Activated naive CD8-positive, alpha-beta T cell treated with anti-CD3 and anti-CD28 coated beads for 36 hours (primary cell): ENCODE measurements at regions not wholly inside any gene's neighbourhood (a gene's known extent, or its start where the extent isn't known, plus 50 kb on each side); places are given as distances from the start of the nearest gene placed in this dataset.

Experiments used
- DNase-seq: peaks from one replicate; pipeline ENCODE4 v3.0.0; 2021
- H3K27ac Mint-ChIP-seq: one replicate; pipeline ENCODE4 v1.8.0; 2022; ENCODE audit warnings: mild to moderate bottlenecking, moderate library complexity, mixed read lengths
- H3K27me3 Mint-ChIP-seq: one replicate; pipeline ENCODE4 v1.8.0; 2022; ENCODE audit warnings: mild to moderate bottlenecking, mixed read lengths
- H3K36me3 Mint-ChIP-seq: one replicate; pipeline ENCODE4 v1.8.0; 2021; ENCODE audit warnings: mild to moderate bottlenecking, mixed read lengths
- H3K4me1 Mint-ChIP-seq: one replicate; pipeline ENCODE4 v1.8.0; 2021; ENCODE audit warnings: mixed read lengths
- H3K4me3 Mint-ChIP-seq: one replicate; pipeline ENCODE4 v1.8.0; 2022; ENCODE audit warnings: mild to moderate bottlenecking, moderate library complexity, mixed read lengths
- H3K9me3 Mint-ChIP-seq: one replicate; pipeline ENCODE4 v1.8.0; 2022; ENCODE audit warnings: mixed read lengths

DNA sequence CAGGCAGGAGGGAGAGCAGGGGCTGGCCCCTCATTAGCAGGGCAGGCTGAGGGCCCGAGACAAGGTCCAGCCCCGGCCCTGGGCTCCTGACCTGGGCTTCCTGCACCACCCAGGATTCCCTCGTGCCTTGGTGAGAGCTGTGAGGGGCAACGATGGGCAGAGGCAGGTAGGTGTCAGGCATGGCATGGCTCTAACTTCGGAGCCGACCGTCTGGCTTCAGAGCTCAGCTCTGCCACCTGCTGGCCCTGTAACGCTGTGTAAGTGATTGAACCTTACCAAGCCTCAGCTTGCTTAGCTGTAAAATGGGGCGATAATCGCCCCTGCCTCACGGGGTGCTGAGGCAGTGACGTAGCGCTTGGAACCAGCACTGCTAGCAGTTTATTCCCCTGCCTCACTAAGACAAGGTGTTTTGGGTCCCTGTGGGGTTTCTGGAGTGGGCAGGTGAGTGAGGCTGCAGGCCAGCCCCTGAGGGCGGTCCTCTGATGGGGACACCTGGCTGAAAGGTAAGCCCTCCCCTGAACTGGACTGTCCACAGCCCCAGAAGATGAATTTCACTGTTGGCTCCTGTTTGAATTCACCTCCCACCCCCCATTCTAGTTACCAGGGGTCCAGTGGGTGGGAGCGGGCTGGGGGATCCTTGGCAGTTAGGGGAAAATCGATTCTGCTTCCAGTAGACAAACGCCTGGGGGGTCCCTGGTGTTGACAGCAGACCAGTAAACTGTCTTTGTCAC is 184.8 kb upstream of the GSE1 start:
- H3K27ac Mint-ChIP-seq = no peak overlapping the region
- no peak for DNase-seq
- no peaks in the 10 kb centered on the region for H3K27me3 Mint-ChIP-seq
- H3K4me3 Mint-ChIP-seq = no peak overlapping the region
- H3K4me1 Mint-ChIP-seq = no peaks in the 10 kb centered on the region
- H3K36me3 Mint-ChIP-seq = no peaks in the 10 kb centered on the region
- H3K9me3 Mint-ChIP-seq = no peaks in the 10 kb centered on the region

DNA sequence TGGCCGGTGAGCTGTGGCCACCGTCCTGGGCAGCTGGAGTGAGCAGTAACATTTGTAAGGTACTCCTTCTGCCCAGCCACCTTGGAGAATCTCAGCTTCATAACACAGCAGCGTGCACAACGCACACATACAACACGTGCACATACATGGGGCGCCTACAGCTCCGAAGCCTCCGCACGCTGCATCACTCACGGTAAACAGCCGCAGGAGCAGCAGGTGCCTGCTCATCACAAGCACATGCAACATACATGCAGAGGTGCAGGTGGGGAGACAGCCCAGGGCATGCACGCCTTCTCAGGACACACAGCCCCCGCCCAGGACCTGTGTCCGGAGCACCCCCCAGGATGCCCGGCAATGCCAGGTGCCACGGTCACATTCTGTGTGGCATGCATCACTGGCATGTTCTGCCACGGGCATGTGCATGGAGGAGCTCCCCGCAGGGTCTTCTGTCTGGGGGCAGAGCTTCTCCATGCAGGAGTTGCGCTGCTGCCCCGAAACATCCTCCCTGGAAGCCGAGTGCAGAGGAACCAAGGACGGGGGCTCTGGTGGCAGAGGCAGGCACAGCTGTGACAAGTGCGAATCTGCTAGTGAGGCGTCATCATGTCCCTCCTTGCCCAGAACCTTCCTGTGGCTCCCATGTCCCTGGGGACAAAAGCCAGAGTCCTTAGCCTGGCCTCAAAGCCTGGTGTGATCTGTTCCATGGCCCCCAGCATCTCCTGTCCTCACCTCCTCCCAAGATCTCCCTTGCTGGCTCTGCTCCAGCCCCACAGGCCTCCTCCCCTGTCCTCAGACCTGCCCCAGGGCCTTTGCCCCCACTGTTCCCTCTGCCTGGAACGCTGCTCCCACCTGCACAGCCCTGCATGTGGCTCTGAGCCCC is 184.0 kb upstream of the GSE1 start:
- Mint-ChIP-seq H3K9me3 (no peaks in the 10 kb centered on the region), H3K27me3 (no peaks in the 10 kb centered on the region), H3K27ac (no peak overlapping the region), H3K4me3 (no peak overlapping the region), H3K36me3 (no peaks in the 10 kb centered on the region), H3K4me1 (no peaks in the 10 kb centered on the region)
- no peak for DNase-seq

DNA sequence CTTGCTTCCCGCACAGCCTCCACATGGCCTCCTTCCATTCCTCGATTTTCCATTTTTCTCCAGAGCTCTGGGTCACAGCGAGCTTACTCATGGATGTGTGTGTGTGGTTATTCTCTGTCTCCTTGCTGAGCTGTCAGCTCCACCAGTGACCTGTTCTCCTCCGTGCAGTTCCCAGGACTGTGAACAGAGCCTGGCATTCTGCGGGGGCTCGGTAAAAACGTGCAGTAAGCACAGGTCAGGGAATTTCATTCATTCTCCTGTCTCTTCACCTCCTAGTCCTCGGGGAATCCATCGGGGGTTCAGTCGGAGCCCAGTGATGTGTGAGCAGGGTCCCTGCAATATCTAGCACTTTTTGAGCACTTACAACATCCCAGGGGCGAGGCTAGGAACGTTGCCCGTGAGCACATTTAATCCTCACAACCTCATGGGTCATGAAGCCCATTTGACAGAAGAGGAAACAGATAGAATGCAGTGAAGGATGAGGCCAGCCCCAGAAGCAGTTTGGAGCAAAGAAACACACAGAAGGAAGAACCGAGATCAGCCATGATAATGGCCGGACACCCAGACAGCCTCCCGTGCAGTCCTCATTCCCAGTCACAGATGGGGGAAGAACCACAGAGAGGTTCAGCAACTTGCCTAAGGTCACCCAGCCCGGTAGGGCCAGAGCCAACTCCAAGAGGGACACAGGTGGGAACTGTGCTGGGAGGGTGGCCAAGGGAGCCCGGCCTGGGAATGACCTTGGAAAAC is 183.2 kb upstream of the GSE1 start:
- no peaks in the 10 kb centered on the region for H3K4me1 Mint-ChIP-seq
- no peaks in the 10 kb centered on the region for H3K36me3 Mint-ChIP-seq
- no peak for DNase-seq
- no peak overlapping the region for H3K4me3 Mint-ChIP-seq
- no peaks in the 10 kb centered on the region for H3K27me3 Mint-ChIP-seq
- no peaks in the 10 kb centered on the region for H3K9me3 Mint-ChIP-seq
- no peak overlapping the region for H3K27ac Mint-ChIP-seq

DNA sequence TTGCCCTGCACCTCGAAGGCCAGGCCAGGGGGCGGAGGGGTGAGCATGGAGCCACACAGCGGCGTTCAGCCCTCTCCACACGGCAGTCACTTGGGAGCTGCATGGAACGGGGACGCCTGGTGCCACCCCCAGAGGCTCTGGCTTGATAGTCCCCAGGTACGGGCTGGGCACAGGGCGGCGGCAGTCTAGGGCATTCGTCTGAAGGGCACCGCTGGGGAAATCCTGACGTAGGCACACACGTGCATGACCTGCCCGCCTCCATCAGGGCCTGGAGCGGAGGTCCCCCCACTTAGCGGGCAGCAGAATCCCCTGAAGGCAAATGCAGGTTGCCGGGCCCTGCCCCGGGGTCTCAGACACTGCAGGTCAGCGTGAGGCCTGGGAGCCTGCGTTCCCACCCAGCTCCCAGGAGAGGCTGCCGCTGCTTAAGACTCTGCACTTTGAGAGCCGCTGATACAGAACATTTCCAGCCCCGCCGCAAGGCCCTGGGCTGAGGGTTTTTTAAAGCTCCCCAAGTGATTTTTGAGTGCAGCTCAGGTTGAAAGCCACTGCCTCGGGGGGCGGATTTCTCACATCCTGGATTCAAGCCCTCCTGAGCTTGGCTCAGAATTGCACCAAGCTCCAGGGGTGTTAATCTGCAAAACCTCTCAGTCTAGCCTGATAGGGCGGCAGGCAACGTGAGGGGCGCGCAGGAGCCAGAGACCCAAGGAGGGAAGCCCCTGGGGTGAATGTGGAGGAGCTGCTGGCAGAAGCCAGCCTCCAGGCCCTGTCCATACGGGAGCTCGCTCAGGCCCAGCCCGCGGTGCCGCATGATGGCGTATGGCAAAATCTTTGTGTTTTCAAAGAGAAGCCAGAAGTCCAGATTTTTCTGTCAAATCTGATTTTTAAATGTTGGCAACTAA is 182.3 kb upstream of the GSE1 start:
- Mint-ChIP-seq H3K27ac (no peak overlapping the region), H3K36me3 (no peaks in the 10 kb centered on the region), H3K4me3 (no peak overlapping the region), H3K9me3 (no peaks in the 10 kb centered on the region), H3K27me3 (no peaks in the 10 kb centered on the region), H3K4me1 (no peaks in the 10 kb centered on the region)
- DNase-seq = no peak

DNA sequence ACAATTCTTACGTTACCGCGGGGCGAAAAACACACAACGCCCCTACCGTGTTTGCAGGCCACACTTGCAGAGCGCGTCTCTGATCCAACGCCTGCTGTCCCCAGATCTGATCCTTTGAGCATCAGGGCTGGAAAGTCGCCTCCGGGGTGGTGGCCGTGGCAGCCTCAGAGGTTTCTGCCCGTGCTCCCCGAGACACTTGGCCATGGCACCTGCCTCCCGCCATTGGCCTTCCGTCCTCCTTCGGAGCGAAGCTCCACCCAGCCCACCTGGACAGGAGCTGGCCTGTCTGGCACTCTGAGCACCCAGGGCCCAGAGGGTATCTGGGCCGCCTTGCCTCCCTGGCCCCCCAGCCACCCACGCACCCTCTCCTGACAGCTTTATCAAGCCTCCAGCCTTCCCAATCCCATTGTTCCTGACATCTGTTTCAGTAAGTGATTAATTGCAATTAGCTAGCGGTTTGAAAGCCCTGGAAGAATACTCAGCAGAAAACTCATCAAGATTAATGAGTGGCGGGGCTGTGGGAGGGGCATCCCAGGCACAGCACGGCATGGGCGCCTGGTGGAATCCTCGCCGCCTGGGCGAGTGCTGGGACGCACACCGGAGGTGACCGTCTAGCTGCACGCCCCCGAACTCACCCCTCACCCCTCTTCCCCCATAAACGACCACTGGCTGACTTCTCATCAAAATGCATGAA is 181.5 kb upstream of the GSE1 start:
- H3K9me3 Mint-ChIP-seq = no peaks in the 10 kb centered on the region
- no peak overlapping the region for H3K4me3 Mint-ChIP-seq
- DNase-seq = no peak
- no peak overlapping the region for H3K27ac Mint-ChIP-seq
- no peaks in the 10 kb centered on the region for H3K36me3 Mint-ChIP-seq
- H3K27me3 Mint-ChIP-seq = no peaks in the 10 kb centered on the region
- H3K4me1 Mint-ChIP-seq = no peaks in the 10 kb centered on the region

DNA sequence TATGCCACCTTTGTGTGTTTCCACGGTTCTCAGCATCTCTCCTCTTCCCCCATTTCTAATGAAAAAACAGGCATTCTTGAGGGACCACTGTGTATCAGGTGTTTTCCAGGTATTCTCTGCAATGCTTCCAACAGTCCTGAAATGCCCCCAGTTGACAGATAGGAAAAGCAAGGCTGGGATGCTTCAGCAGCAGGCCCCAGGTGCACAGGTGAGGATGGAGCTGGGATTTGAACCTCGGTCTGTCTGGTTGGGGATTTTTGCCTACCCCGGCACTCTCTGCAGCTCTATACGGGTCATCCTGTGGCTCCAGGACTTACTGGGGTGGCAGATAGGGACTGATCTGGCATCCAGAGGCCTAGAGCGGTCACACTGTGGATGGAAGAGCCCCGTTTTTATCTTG is 180.5 kb upstream of the GSE1 start:
- Mint-ChIP-seq H3K4me3 (no peak overlapping the region), H3K27me3 (no peaks in the 10 kb centered on the region), H3K4me1 (no peaks in the 10 kb centered on the region), H3K36me3 (no peaks in the 10 kb centered on the region), H3K27ac (no peak overlapping the region), H3K9me3 (no peaks in the 10 kb centered on the region)
- DNase-seq = no peak

DNA sequence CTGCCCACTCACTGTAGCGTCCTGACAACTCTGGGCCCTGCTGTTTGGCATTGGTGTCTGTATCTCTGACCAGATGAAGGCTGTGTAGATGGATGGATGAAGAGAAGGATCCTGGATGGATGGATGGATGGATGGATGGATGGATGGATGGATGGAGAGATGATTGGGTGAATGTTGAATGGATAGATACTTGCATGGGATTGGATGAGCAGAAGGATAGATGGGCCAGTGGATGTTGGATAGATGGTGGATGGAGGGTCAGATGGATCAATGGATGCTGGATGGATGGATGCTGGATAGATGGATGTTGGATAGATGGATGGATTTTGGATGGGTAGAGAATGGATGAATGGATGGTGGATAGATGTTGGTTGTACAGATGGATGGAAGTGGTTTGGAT is 179.6 kb upstream of the GSE1 start:
- no peak overlapping the region for H3K27ac Mint-ChIP-seq
- no peaks in the 10 kb centered on the region for H3K4me1 Mint-ChIP-seq
- H3K27me3 Mint-ChIP-seq = no peaks in the 10 kb centered on the region
- DNase-seq = no peak
- no peak overlapping the region for H3K4me3 Mint-ChIP-seq
- H3K9me3 Mint-ChIP-seq = no peaks in the 10 kb centered on the region
- H3K36me3 Mint-ChIP-seq = no peaks in the 10 kb centered on the region

DNA sequence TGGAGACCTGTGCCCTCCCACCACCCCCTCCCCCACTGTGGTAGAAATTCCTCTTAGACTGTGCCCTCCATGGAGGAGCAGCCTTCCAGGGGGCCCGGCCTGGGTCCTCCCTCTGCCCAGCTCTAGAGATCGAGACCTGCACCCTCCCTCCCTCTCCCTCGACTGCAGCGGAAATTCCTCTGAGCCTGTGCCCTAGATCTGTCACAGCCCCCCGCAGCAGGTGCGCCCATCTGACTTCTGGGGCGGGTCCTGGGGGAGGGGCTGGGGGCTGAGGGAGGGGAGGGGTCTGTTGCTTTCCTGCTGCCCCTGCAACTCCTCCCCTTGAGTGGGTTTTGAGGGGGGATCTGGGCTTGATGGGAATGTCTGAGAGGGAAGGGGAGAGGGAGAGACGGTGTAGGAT is 177.8 kb upstream of the GSE1 start:
- Mint-ChIP-seq H3K4me1 (no peaks in the 10 kb centered on the region), H3K4me3 (no peak overlapping the region), H3K27ac (no peak overlapping the region), H3K9me3 (no peaks in the 10 kb centered on the region), H3K27me3 (no peaks in the 10 kb centered on the region), H3K36me3 (no peaks in the 10 kb centered on the region)
- DNase-seq = no peak

DNA sequence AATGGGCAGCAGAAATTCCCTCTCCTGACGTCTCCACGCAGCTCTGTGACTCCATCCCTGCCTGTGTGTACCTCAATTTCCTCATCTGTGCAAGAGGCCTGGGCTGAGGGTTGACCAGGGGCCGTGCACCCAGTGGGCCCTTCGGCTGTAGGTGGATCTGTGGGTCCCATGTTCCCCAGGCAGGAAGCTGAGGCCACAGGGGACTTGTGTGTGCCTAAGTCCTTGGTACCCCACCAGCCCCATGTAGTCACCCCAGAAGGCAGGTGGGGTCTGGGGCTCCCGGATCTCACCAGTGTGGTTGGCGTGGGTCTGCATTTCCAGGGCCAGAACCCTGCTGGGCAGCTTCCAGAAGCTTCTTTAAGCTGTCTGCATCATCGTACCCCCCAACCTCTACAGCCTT is 177.4 kb upstream of the GSE1 start:
- H3K4me1 Mint-ChIP-seq = no peaks in the 10 kb centered on the region
- DNase-seq = no peak
- H3K36me3 Mint-ChIP-seq = no peaks in the 10 kb centered on the region
- H3K4me3 Mint-ChIP-seq = no peak overlapping the region
- no peak overlapping the region for H3K27ac Mint-ChIP-seq
- no peaks in the 10 kb centered on the region for H3K27me3 Mint-ChIP-seq
- no peaks in the 10 kb centered on the region for H3K9me3 Mint-ChIP-seq

DNA sequence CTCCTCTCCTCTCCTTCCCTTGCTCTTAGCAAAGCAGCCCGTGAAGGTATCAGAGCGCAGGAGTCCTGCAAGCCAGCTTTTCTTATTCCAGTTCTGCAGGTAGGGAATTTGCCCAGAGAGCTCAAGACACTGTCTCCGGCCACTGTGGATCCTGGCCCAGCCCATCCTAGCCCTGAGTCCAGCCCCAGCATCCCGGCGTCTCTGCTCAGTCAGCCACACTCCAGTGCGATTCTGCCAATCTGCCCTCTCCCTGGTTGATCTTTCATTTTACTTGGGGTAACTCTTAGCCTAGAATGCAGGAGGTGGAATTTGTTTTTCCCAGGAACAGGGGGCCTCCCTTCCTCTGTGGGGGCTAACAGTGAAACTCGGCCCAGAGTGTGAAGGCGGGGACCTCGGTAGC is 176.9 kb upstream of the GSE1 start:
- Mint-ChIP-seq H3K4me1 (no peaks in the 10 kb centered on the region), H3K4me3 (no peak overlapping the region), H3K36me3 (no peaks in the 10 kb centered on the region), H3K9me3 (no peaks in the 10 kb centered on the region), H3K27ac (no peak overlapping the region), H3K27me3 (no peaks in the 10 kb centered on the region)
- no peak for DNase-seq

DNA sequence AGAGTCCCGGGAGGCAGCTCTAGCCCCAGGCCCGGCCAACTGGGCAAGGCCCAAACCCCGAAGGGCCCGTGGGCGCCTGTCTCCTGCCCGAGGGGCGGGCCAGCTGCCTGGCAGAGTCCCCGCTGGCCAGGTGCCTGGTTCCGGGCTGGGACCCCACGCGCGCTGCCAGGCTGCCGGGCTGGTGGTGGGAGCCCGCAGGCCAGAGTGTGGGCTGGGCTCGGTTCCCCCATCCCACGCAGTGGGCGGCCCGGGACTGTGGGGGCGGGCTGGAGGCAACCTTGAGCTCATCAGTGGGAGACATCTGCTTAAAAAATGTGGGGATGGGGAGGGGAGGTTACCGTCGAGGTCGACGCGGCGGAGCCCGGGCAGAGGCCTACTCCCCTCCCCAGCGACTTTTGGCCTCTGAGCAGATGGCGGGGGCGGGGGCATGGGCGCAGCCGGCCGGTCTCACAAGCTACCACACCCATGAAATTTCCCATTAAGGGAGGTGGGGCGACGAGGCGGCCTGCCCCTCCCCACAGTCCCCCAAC is 176.4 kb upstream of the GSE1 start:
- H3K9me3 Mint-ChIP-seq = no peaks in the 10 kb centered on the region

DNA sequence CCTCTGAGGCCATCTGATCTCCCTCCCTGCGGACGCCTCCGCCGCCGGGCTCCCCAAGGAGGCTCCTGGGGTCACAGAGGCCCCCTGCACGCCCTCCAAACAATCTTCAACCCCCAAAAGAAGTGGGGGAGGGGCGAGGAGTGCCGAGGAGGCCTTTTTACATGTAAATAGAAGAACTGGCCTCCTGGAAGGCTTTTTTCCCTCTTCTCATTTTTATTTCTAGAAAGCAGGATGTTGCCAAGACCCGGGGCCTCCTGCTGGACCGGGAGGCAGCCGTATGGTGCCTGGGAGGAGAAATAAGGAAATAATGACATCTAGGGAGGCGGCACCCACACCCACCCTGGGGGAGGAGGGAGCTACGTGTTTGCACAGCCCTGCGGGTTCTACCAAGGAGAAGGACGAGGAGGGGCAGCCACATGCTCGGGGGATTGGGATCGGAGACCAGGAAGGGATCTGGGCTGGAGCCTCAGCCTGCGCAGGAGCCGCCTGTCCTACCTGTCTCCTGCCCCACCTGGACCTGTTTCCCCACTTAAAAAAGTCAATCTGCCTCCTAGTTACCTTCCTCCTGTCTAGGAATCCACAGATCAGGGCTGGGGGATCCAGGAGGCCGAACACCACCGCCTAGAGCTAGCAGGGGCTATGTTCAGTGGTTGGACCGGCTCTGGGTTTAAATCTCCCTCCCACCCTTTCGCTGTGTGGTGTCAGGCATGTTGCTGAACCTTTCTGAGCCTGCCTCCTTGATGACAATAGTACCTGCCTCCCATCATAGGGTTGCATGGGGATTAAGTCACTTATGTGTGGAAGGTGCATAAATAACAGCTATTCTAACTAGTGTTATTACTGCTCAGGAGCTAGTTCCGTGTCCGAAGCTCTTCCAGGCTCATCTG is 175.7 kb upstream of the GSE1 start:
- Mint-ChIP-seq H3K27ac (no peak overlapping the region), H3K36me3 (no peaks in the 10 kb centered on the region), H3K4me1 (no peaks in the 10 kb centered on the region), H3K4me3 (no peak overlapping the region), H3K27me3 (no peaks in the 10 kb centered on the region), H3K9me3 (no peaks in the 10 kb centered on the region)
- DNase-seq = no peak

More for the DNA sequence above, 176.4 kb upstream of the GSE1 start:
- Mint-ChIP-seq H3K27me3 (no peaks in the 10 kb centered on the region), H3K36me3 (no peaks in the 10 kb centered on the region), H3K4me1 (no peaks in the 10 kb centered on the region), H3K27ac (no peak overlapping the region), H3K4me3 (no peak overlapping the region)
- no peak for DNase-seq

DNA sequence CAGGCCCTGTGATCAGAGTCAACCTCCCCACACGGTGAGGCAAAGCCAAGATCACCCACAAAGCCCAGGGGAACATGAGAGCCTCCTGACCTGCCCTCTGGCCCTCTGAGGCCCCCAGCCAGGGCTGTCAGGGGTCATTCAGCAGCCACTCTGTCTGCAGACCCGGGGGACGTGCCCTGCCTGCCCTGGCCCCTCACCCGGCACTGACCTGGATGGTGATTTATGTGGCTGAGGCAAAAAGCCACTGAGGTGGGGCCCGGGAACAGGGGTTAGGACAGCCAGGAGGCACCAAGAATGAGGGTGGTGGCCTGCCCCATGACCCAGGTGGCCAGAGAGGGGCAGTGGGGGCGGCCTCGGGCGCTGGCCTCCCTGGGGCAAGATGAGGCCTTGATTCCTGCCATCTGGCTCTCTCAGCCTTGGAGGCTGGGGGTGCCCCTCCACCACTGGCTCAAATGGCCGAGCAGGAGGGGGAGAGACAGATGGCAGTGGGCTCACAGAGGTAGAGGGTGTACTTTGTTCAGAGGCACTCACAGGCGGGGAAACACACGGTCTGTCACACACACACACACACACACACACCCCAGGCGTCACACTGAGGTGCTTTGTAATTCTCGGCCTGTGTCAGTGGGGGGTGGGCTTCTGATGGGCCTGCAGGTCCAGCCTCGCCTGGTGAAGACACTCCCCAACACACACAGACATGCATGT is 174.0 kb upstream of the GSE1 start:
- H3K27ac Mint-ChIP-seq = no peak overlapping the region
- no peaks in the 10 kb centered on the region for H3K4me1 Mint-ChIP-seq
- no peaks in the 10 kb centered on the region for H3K36me3 Mint-ChIP-seq

More for the DNA sequence above, 174.0 kb upstream of the GSE1 start:
- DNase-seq = no peak
- H3K4me3 Mint-ChIP-seq = no peak overlapping the region
- H3K27me3 Mint-ChIP-seq = no peaks in the 10 kb centered on the region
- H3K9me3 Mint-ChIP-seq = no peaks in the 10 kb centered on the region
